K562 (cell line): ENCODE measurements at regions not wholly inside any gene's neighbourhood (a gene's known extent, or its start where the extent isn't known, plus 50 kb on each side); places are given as distances from the start of the nearest gene placed in this dataset.

ENCODE experiments used
- ATAC-seq: fragments of 200-7000 bp; cut with Tn5 transposase; 3 replicates; pipeline ENCODE4 v1.9.1; 2020; ENCODE audit warnings: moderate library complexity
- BruUV-seq: library from RNA; stranded (reverse); fragments of 400-500 nt; replicated peaks from 2 replicates; lab custom pipeline; 2021; lab: Mats Ljungman, UMichigan
- CTCF ChIA-PET: fragments of 300-600 bp; formaldehyde crosslinking; extraction: SDS; loops from one replicate; lab custom pipeline; 2021; ENCODE audit warnings: low intra/inter-chr PET ratio; lab: Yijun Ruan, JAX
- POLR2A ChIA-PET: fragments of 300-600, 350-650 bp; sonication (Branson Sonifier 250); formaldehyde crosslinking; extraction: SDS; loops from one replicate; lab custom pipeline; 2021; ENCODE audit warnings: antibody characterized with exemption, inconsistent platforms; lab: Yijun Ruan, JAX
- DNase-seq, 4 experiments: peaks; one replicate each; pipeline versions ENCODE4 v3.0.0 to v3.0.0-alpha.2; 2011 to 2018; ENCODE audit warnings: low spot score in 3 of 4, mixed read lengths in 3 of 4; ENCODE audit errors: extremely low read depth in 1 of 4
- FAIRE-seq: peaks from 2 replicates; lab custom pipeline; 2011; peaks lifted over from hg19 to GRCh38; lab: Jason Lieb, UNC
- H2AFZ ChIP-seq: 2 replicates; pipeline ENCODE4 v1.6.0; 2011; ENCODE audit warnings: low read depth, low read length, control low read depth, inconsistent platforms
- H3K27ac ChIP-seq: fragments of 200-600 bp; 3 replicates; pipeline ENCODE4 v1.8.0; 2011; ENCODE audit warnings: low read depth, mild to moderate bottlenecking, control low read depth, inconsistent platforms, low read length, moderate library complexity, mixed read lengths; ENCODE audit errors: extremely low read depth
- H3K27me3 ChIP-seq, 2 experiments: fragments of 300-600 bp in 1 of 2; 2 replicates in 1 of 2; 3 replicates in 1 of 2; pipeline versions ENCODE4 v1.6.0 to v1.8.0; 2011; ENCODE audit warnings: inconsistent platforms in 2 of 2, low read length in 2 of 2, mild to moderate bottlenecking in 1 of 2, mixed read lengths in 1 of 2, moderate library complexity in 1 of 2; ENCODE audit not compliant: control insufficient read depth in 2 of 2, insufficient read depth in 2 of 2
- H3K36me3 ChIP-seq: fragments of 300-600 bp; 3 replicates; pipeline ENCODE4 v1.8.0; 2011; ENCODE audit warnings: mild to moderate bottlenecking, low read length, inconsistent platforms; ENCODE audit not compliant: control insufficient read depth, insufficient read depth
- H3K4me1 ChIP-seq, 2 experiments: fragments of 200-600 bp in 1 of 2; replicated peaks in 1 of 2; 2 replicates in 1 of 2; 3 replicates in 1 of 2; pipeline versions ENCODE4 v1.5.1 to v1.8.0; 2011; ENCODE audit warnings: inconsistent platforms in 2 of 2, low read length in 2 of 2, mild to moderate bottlenecking in 1 of 2, mixed read lengths in 1 of 2, moderate library complexity in 1 of 2; ENCODE audit not compliant: control insufficient read depth in 2 of 2, insufficient read depth in 2 of 2
- H3K4me2 ChIP-seq: 2 replicates; pipeline ENCODE4 v1.6.1; 2011; ENCODE audit warnings: low read length, control low read depth, inconsistent platforms, mixed read lengths; ENCODE audit not compliant: insufficient read depth
- H3K4me3 ChIP-seq: fragments of 200-600 bp; sonication (generic), shearing (Covaris generic); 2 replicates; pipeline ENCODE4 v1.5.1; 2016; ENCODE audit warnings: control low read depth, inconsistent platforms
- H3K79me2 ChIP-seq: fragments of 200-600 bp; 3 replicates; pipeline ENCODE4 v1.8.0; 2011; ENCODE audit warnings: low read length, inconsistent platforms; ENCODE audit not compliant: control insufficient read depth, insufficient read depth
- H3K9ac ChIP-seq, 2 experiments: 2 replicates each; pipeline versions ENCODE4 v1.6.0 to v1.6.1; 2011; ENCODE audit warnings: low read depth in 2 of 2, low read length in 2 of 2, control low read depth in 1 of 2, inconsistent platforms in 1 of 2, mild to moderate bottlenecking in 1 of 2, mixed read lengths in 1 of 2; ENCODE audit not compliant: insufficient read depth in 1 of 2
- H3K9me1 ChIP-seq: one replicate; pipeline ENCODE4 v1.6.0; 2011; ENCODE audit warnings: inconsistent platforms, mild to moderate bottlenecking, low read length, moderate library complexity; ENCODE audit not compliant: control insufficient read depth, insufficient read depth
- H3K9me3 ChIP-seq: replicated peaks from 2 replicates; pipeline ENCODE4 v1.5.1; 2011; ENCODE audit warnings: low read depth, low read length, inconsistent platforms; ENCODE audit not compliant: control insufficient read depth, insufficient read depth
- H4K20me1 ChIP-seq: replicated peaks from 2 replicates; pipeline ENCODE4 v1.6.1; 2011; ENCODE audit warnings: low read length, inconsistent platforms, mixed read lengths; ENCODE audit not compliant: control insufficient read depth, insufficient read depth
- CC2D1A ChIP-seq: fragments of 450-650 bp; IDR thresholded peaks from 2 replicates; pipeline ENCODE4 v1.6.1; 2017; ENCODE audit warnings: mild to moderate bottlenecking
- CREB1 ChIP-seq, 2 experiments: sonication (generic) in 1 of 2; formaldehyde crosslinking in 1 of 2; IDR thresholded peaks; 2 replicates each; pipeline versions ENCODE4 v1.6.1 to v1.8.0; 2012 to 2022; ENCODE audit warnings: inconsistent platforms in 1 of 2, mild to moderate bottlenecking in 1 of 2, missing genetic modification reagents in 1 of 2, moderate library complexity in 1 of 2
- CREBBP ChIP-seq: IDR thresholded peaks from one replicate; pipeline ENCODE4 v1.6.1; 2012; ENCODE audit warnings: low read depth, mild to moderate bottlenecking, control low read depth, inconsistent platforms, low read length
- GATAD2A ChIP-seq: fragments of 450-650 bp; IDR thresholded peaks from 2 replicates; pipeline ENCODE4 v1.6.1; 2017
- GTF2E2 ChIP-seq: fragments of 200-800 bp; sonication (Bioruptor generic); IDR thresholded peaks from 2 replicates; pipeline ENCODE4 v1.6.1; 2016; ENCODE audit warnings: missing genetic modification characterization, missing compliant biosample characterization
- MXI1 ChIP-seq: IDR thresholded peaks from 2 replicates; pipeline ENCODE4 v1.6.1; 2011; ENCODE audit warnings: low read depth, mild to moderate bottlenecking, improper control_type of control experiment, low read length
- PRMT5 ChIP-seq: sonication (generic); formaldehyde crosslinking; IDR thresholded peaks from 2 replicates; pipeline ENCODE4 v1.5.0; 2020; ENCODE audit warnings: missing genetic modification reagents
- RAD21 ChIP-seq, 2 experiments: fragments of 250-450 bp in 1 of 2; fragments of 450-650 bp in 1 of 2; sonication (Bioruptor Pico) in 1 of 2; formaldehyde crosslinking in 1 of 2; IDR thresholded peaks in 1 of 2; conservative IDR thresholded peaks in 1 of 2; 2 replicates each; pipeline versions ENCODE4 v1.4.0 to v1.8.0; 2020 to 2022; ENCODE audit warnings: mild to moderate bottlenecking in 2 of 2, moderate library complexity in 1 of 2
- RHOXF2B ChIP-seq: fragments of 250-450 bp; sonication (Bioruptor Pico); conservative IDR thresholded peaks from 2 replicates; pipeline ENCODE4 v1.5.1; 2021
- RNF2 ChIP-seq: sonication (generic); IDR thresholded peaks from 2 replicates; pipeline ENCODE4 v1.6.1; 2016
- SMC3 ChIP-seq: conservative IDR thresholded peaks from 2 replicates; pipeline ENCODE4 v1.6.1; 2011; ENCODE audit warnings: low read depth, low read length, improper control_type of control experiment; ENCODE audit not compliant: insufficient read depth
- SRF ChIP-seq, 2 experiments: fragments of 250-450, 450-650 bp in 1 of 2; sonication (Bioruptor Pico) in 1 of 2; sonication (generic) in 1 of 2; formaldehyde crosslinking; IDR thresholded peaks; 2 replicates each; pipeline versions ENCODE4 v1.5.0 to v1.5.1; 2020 to 2022; ENCODE audit warnings: mild to moderate bottlenecking in 1 of 2, missing genetic modification reagents in 1 of 2
- TAF1 ChIP-seq: IDR thresholded peaks from 2 replicates; pipeline ENCODE4 v1.6.1; 2011; ENCODE audit warnings: mild to moderate bottlenecking, low read length, moderate library complexity; ENCODE audit not compliant: insufficient read depth, control insufficient read depth, severe bottlenecking; ENCODE audit errors: extremely low read depth
- USF1 ChIP-seq: sonication (generic); formaldehyde crosslinking; IDR thresholded peaks from 2 replicates; pipeline ENCODE4 v1.9.0; 2022; ENCODE audit warnings: mild to moderate bottlenecking, missing genetic modification reagents
- XRCC5 ChIP-seq: fragments of 200-400 bp; formaldehyde crosslinking; IDR thresholded peaks from 2 replicates; pipeline ENCODE4 v1.6.1; 2017; ENCODE audit warnings: low read depth, mild to moderate bottlenecking, low read length
- ZBTB2 ChIP-seq: fragments of 450-650 bp; IDR thresholded peaks from 2 replicates; pipeline ENCODE4 v1.6.1; 2016; ENCODE audit warnings: antibody characterized with exemption
- ZEB2 ChIP-seq: fragments of 450-650 bp; IDR thresholded peaks from 2 replicates; pipeline ENCODE4 v1.6.1; 2016
- ZNF586 ChIP-seq: fragments of 450-650 bp; formaldehyde crosslinking; conservative IDR thresholded peaks from 2 replicates; pipeline ENCODE4 v1.4.0; 2020; ENCODE audit warnings: mild to moderate bottlenecking, moderate library complexity
- ZNF77 ChIP-seq: fragments of 250-450 bp; sonication (Bioruptor Pico); IDR thresholded peaks from 2 replicates; pipeline ENCODE4 v1.5.0; 2020
- WGBS: fragments of 100-300 bp; shearing (Covaris generic); methylation state at CpG from one replicate; pipeline ENCODE4 v1.1.6; 2016; ENCODE audit warnings: low coverage, mixed read lengths; ENCODE audit not compliant: insufficient coverage; ENCODE audit errors: missing lambda C conversion rate; 5-methylcytosine and 5-hydroxymethylcytosine counted together
- in situ Hi-C: fragments of 300-500 bp; cut with MboI; formaldehyde crosslinking; loops from 4 replicates; pipeline ENCODE4 v1.15.0; 2018; ENCODE audit warnings: inconsistent platforms, mixed read lengths
- intact Hi-C: fragments of 100-400 bp; cut with micrococcal nuclease; formaldehyde crosslinking; loops from 2 replicates; pipeline ENCODE4 v1.14.2; 2022
- TF ChIP-seq, protein P1 (sequence below): fragments of 250-450 bp; sonication (Bioruptor Pico); IDR thresholded peaks from 2 replicates; pipeline ENCODE4 v1.8.0; 2021; ENCODE audit warnings: mild to moderate bottlenecking, moderate library complexity

- no peak for TF ChIP-seq RHOXF2B
- no peak for TF ChIP-seq GTF2E2 (tag)
- no peak for TF ChIP-seq ZNF77 (CRISPR knock-in tag)
Observed at GRCh38 chr5:164012371-164012770, 507.0 kb downstream of the MAT2B start (continued).

- H3K79me2 ChIP-seq: no peaks in the 10 kb centered on the region
- 20% methylated on average over 6 of the region's 6 CpGs for WGBS
- no peaks in the 10 kb centered on the region for H4K20me1 ChIP-seq
- no peak overlapping the region for H3K4me2 ChIP-seq
- H3K27ac ChIP-seq: no peak overlapping the region
- in situ Hi-C loops: no loop called here
- no peaks in the 10 kb centered on the region for H3K36me3 ChIP-seq
- POLR2A ChIA-PET: no interaction called here
- DNase-seq (peak; percentile 37 to 80 (median 42)), ATAC-seq (peak; percentile 82), FAIRE-seq (peak; percentile 72)
- no peaks in the 10 kb centered on the region for H3K9me3 ChIP-seq
- H3K27me3 ChIP-seq: no peaks in the 10 kb centered on the region
- CTCF ChIA-PET: interaction anchor here (1.6 kb wide), 1 partner anchor 491 kb away, joined by 11 read pairs; no protein-coding TSS in a partner anchor
- H3K4me1 ChIP-seq: no peaks in the 10 kb centered on the region
- BruUV-seq: no TSS peak
- H3K4me3 ChIP-seq: no peak overlapping the region
- H3K9me1 ChIP-seq: no peaks in the 10 kb centered on the region
- intact Hi-C loops: loop anchor here (1.0 to 5.0 kb wide), 4 partner anchors 339 to 1196 kb away; no protein-coding TSS in a partner anchor
- no peak overlapping the region for H3K9ac ChIP-seq
- H2AFZ ChIP-seq: no peak overlapping the region
- TF ChIP-seq ZNF586 (CRISPR knock-in tag) (no peak), ZBTB2 (no peak), RNF2 (no peak), USF1 (CRISPR knock-in tag) (no peak), SRF (CRISPR knock-in tag; IDR thresholded peaks at IDR 0.05) (no peak), ZEB2 (no peak), CREB1 (IDR thresholded peaks at IDR 0.05) (no peak), CREB1 (CRISPR knock-in tag; IDR thresholded peaks at IDR 0.05) (no peak), CREBBP (no peak), SMC3 (peak; percentile 75), TAF1 (no peak), PRMT5 (CRISPR knock-in tag) (no peak), XRCC5 (no peak), GATAD2A (no peak), MXI1 (no peak), CC2D1A (no peak), RAD21 (CRISPR knock-in tag; conservative IDR thresholded peaks at IDR 0.05 in 1 of 2, IDR thresholded peaks at IDR 0.05 in 1 of 2) (peak; percentile 93 to 94)
- TF ChIP-seq, protein P1, sequence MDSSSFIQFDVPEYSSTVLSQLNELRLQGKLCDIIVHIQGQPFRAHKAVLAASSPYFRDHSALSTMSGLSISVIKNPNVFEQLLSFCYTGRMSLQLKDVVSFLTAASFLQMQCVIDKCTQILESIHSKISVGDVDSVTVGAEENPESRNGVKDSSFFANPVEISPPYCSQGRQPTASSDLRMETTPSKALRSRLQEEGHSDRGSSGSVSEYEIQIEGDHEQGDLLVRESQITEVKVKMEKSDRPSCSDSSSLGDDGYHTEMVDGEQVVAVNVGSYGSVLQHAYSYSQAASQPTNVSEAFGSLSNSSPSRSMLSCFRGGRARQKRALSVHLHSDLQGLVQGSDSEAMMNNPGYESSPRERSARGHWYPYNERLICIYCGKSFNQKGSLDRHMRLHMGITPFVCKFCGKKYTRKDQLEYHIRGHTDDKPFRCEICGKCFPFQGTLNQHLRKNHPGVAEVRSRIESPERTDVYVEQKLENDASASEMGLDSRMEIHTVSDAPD (CRISPR knock-in tag): no peak
Observed at GRCh38 chr5:164013077-164013670, 507.8 kb downstream of the MAT2B start.
